ENCODE measurements at regions not wholly inside any gene's neighbourhood (a gene's known extent, or its start where the extent isn't known, plus 50 kb on each side); places are given as distances from the start of the nearest gene placed in this dataset.

DNA sequence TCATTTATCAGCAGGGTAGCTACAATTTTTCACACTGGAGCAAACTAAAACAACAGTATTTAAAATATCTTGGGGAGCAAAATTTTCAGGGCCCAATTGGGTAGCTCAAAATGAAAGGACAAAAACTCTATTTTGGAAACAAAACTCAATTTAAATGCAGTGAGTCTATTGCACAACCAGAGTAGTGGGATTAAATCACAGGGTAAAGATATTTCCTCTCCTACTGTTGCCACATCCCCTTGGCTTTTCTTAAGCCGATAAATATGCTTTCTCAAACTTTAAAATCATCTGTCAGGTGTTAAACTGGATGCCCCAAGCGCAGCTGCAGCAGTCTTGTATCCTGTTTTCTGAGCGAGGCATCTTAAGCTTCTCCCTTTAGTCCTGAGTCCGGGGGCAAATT, 1474.3 kb upstream of the CDH9 start:
- H3K27me3 ChIP-seq: no peaks in the 10 kb centered on the region
- 45 to 52% methylated on average over 4 of the region's 4 CpGs for WGBS, 2 donors
- no peaks in the 10 kb centered on the region for H3K9me3 ChIP-seq
- no peak overlapping the region for H3K4me3 ChIP-seq
- no peak overlapping the region for H3K27ac ChIP-seq
- TF ChIP-seq POLR2A (IDR thresholded peaks at IDR 0.05): no peak
- TF ChIP-seq, protein P1, sequence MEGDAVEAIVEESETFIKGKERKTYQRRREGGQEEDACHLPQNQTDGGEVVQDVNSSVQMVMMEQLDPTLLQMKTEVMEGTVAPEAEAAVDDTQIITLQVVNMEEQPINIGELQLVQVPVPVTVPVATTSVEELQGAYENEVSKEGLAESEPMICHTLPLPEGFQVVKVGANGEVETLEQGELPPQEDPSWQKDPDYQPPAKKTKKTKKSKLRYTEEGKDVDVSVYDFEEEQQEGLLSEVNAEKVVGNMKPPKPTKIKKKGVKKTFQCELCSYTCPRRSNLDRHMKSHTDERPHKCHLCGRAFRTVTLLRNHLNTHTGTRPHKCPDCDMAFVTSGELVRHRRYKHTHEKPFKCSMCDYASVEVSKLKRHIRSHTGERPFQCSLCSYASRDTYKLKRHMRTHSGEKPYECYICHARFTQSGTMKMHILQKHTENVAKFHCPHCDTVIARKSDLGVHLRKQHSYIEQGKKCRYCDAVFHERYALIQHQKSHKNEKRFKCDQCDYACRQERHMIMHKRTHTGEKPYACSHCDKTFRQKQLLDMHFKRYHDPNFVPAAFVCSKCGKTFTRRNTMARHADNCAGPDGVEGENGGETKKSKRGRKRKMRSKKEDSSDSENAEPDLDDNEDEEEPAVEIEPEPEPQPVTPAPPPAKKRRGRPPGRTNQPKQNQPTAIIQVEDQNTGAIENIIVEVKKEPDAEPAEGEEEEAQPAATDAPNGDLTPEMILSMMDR (IDR thresholded peaks at IDR 0.05): no peak
- ATAC-seq: no peak
- no peak for DNase-seq
- H3K4me1 ChIP-seq: no peaks in the 10 kb centered on the region
- intact Hi-C loops (cut with DNase I): no loop called here
- H3K36me3 ChIP-seq (replicated peaks in 1 of 2; ENCODE audit: insufficient read depth in 1 of 2, low read depth in 2 of 2): no peaks in the 10 kb centered on the region

DNA sequence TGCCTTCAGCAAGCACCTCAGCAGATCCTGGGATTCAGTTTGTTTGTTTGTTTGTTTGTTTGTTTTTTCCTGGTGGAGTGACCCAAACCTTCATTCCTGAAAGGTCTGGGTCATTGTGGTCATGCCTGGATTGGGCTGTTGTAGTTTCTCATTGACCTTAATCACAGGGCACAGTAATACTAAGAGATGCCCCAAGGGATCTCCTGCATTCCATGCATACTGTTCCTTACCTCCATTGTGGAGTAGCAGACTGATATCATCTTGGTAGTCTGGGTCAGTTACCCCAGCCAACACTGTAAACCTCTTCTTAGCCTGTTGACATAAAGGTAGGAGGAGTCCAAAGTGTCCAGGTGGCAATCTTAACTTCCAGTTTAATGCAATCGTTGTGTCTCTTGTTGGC, 1466.7 kb upstream of the CDH9 start:
- intact Hi-C loops (cut with DNase I): no loop called here
- Histone ChIP-seq H3K27ac (no peak overlapping the region), H3K36me3 (replicated peaks in 1 of 2; ENCODE audit: insufficient read depth in 1 of 2, low read depth in 2 of 2) (no peaks in the 10 kb centered on the region), H3K4me3 (no peak overlapping the region), H3K4me1 (no peaks in the 10 kb centered on the region), H3K27me3 (no peaks in the 10 kb centered on the region), H3K9me3 (no peaks in the 10 kb centered on the region)
- DNase-seq (no peak), ATAC-seq (no peak)
- no peak for TF ChIP-seq POLR2A (IDR thresholded peaks at IDR 0.05)
- TF ChIP-seq, protein P1 (IDR thresholded peaks at IDR 0.05): no peak
- 41 to 58% methylated on average over 1 of the region's 1 CpG for WGBS, 2 donors

- intact Hi-C loops (cut with DNase I): no loop called here
- no peaks in the 10 kb centered on the region for H3K4me1 ChIP-seq
- no peak for TF ChIP-seq POLR2A (IDR thresholded peaks at IDR 0.05)
- TF ChIP-seq, protein P1 (IDR thresholded peaks at IDR 0.05): no peak
- H3K27ac ChIP-seq: no peak overlapping the region
- no peak for DNase-seq
- H3K4me3 ChIP-seq: no peak overlapping the region
- H3K27me3 ChIP-seq: no peaks in the 10 kb centered on the region
- no peaks in the 10 kb centered on the region for H3K36me3 ChIP-seq (replicated peaks in 1 of 2; ENCODE audit: insufficient read depth in 1 of 2, low read depth in 2 of 2)
- H3K9me3 ChIP-seq: no peaks in the 10 kb centered on the region
- ATAC-seq: no peak
- WGBS, 2 donors: 30 to 39% methylated on average over 2 of the region's 2 CpGs
Measured at GRCh38 chr5:28500511-28500910, 1462.1 kb upstream of the CDH9 start.

DNA sequence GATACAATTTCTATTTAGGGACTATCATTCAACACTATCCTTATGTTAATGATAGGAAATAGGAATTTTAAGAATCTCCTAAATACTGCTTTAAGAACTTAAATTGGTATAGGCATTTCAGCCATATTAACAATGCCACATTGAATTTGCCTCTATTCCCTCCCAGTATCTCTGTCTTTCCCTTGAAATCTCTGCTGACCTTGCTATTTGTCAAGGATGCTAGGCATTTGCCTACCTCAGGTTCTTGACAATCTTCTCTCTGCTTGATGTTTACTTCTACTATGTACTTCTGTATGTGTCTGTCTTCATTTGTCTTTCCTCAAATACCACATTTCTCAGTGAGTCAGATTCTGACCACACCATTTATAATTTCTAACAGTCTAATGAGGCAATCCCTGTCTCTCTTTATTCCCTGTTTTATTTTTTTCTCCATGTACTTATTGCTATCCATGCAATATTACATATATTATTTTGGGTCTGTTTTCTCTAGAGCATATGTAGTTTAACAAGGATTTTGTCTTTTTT, 1461.4 kb upstream of the CDH9 start:
- no peak for ATAC-seq
- Histone ChIP-seq H3K4me3 (no peak overlapping the region), H3K4me1 (no peaks in the 10 kb centered on the region), H3K9me3 (no peaks in the 10 kb centered on the region), H3K36me3 (replicated peaks in 1 of 2; ENCODE audit: insufficient read depth in 1 of 2, low read depth in 2 of 2) (no peaks in the 10 kb centered on the region), H3K27ac (no peak overlapping the region), H3K27me3 (no peaks in the 10 kb centered on the region)
- TF ChIP-seq POLR2A (IDR thresholded peaks at IDR 0.05): no peak
- TF ChIP-seq, protein P1 (IDR thresholded peaks at IDR 0.05): no peak
- DNase-seq: no peak
- intact Hi-C loops (cut with DNase I): no loop called here

DNA sequence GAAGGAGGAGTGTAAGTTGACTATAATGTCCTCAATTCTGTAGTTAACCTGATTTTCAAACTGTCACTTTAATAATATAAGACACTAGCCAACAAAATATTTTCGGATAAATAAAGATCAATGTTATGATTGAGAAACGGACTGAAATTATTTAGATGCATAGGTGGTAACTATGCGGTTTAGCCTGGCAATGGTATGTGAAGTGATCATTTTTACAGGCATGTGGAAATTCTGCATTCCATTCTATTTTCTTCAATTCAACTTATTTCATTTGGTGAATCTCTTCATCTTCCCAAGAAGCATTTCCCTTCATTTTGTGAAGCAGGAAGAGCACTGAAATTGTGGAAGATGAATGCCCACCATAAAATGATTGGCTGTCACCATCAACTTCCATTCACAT, 1457.5 kb upstream of the CDH9 start:
- no peak for ATAC-seq
- no peak overlapping the region for H3K4me3 ChIP-seq
- DNase-seq: no peak
- TF ChIP-seq, protein P1 (IDR thresholded peaks at IDR 0.05): no peak
- TF ChIP-seq POLR2A (IDR thresholded peaks at IDR 0.05): no peak
- no peaks in the 10 kb centered on the region for H3K36me3 ChIP-seq (replicated peaks in 1 of 2; ENCODE audit: insufficient read depth in 1 of 2, low read depth in 2 of 2)
- H3K27me3 ChIP-seq: no peaks in the 10 kb centered on the region
- no peaks in the 10 kb centered on the region for H3K4me1 ChIP-seq
- WGBS, 2 donors: 32 to 39% methylated on average over 3 of the region's 3 CpGs
- intact Hi-C loops (cut with DNase I): no loop called here
- H3K9me3 ChIP-seq: no peaks in the 10 kb centered on the region
- no peak overlapping the region for H3K27ac ChIP-seq

All from body of pancreas (tissue), 4 donors.